ENCODE measurements at regions not wholly inside any gene's neighbourhood (a gene's known extent, or its start where the extent isn't known, plus 50 kb on each side); places are given as distances from the start of the nearest gene placed in this dataset.
A peak's percentile ranks its signal among the peaks of the same experiment; 100 is the strongest.

DNA sequence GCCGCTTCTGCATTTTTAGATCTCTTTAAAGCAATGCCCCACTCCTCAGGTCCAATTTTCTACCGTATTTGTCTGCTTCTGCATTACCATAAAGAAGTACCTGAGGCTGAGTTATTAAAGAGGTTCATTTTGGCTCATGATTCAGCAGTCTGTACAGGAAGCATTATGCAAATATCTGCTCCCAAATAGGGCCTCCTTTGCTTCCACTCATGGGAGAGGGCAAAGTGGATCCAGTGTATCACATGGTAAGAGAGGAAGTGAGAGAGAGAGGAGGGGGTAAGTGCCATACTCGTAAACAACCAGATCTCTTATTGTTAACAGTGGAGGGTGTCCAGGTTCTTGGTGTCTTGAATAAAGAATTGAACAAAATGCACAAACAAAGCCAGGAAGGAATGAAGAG is 316.1 kb upstream of the SEL1L start:
- peak; percentile 52 for DNase-seq

- DNase-seq = no peak
These were observed 321.4 kb upstream of the SEL1L start for GRCh38 chr14:81855007-81855406.

GRCh38 chr14:81859046-81859445 is 325.4 kb upstream of the SEL1L start:
- no peak for DNase-seq

GRCh38 chr14:81868172-81868571 is 334.5 kb upstream of the SEL1L start:
- no peak for DNase-seq

- DNase-seq = no peak
These were observed 338.1 kb upstream of the SEL1L start for GRCh38 chr14:81871706-81872105.

DNA sequence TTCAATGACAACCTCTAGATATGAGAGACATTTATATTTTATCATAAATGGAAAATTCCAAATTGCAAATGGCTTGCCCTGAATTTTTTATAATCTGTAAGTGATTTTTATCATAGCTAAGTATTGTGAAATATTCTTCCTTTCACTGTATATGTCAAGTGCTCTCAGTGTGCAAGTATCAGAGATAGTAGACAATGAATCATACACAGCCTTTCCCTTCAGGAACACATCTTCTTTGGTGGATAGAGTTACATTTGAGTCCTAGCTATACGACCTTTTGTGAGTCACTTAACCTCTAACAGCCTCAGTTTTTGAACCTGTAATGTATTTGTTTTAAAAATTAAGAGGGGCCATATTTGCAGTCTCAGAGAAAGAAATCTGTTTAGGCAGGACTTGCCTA is 350.7 kb upstream of the SEL1L start:
- no peak for DNase-seq

DNA sequence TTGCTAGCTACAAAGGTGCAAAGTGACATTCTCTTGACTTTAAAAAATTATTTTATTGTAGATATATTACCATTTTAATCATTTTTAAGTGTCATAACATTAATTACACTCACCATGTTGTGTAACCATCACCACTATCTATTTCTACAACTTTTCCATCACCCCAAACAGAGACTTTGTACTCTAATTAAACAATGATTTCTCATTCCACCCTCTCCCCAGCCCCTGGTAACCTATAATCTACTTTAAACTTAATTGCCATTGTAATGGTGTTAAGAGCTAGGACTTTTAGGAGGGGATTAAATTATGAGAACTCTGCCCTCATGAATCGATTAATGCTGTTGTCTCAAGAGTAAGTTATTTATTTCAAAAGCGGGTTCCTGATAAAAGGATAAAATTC is 352.9 kb upstream of the SEL1L start:
- DNase-seq = no peak

DNA sequence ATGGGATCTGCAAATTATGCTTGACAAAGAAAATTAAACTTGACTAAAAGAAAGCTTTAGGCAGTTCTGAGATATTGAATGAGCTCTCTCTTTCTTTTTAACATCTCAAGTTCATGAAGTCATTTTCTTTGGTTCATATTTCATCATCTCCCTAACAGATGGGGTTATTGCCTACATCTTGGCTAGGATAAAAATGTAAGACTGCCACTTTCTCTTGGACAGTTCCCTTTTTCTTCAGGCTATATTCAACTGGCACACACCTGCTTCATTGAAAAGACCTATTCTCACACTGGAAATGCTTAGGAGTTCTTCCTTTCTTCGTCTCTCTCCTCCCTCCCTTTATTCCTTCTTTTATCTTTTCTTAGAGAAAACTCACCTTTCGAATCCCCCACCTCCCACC is 355.9 kb upstream of the SEL1L start:
- no peak for DNase-seq

GRCh38 chr14:81890020-81890419 is 356.4 kb upstream of the SEL1L start:
- no peak for DNase-seq

- DNase-seq = no peak
These were observed 369.8 kb upstream of the SEL1L start for GRCh38 chr14:81903477-81903876.

DNA sequence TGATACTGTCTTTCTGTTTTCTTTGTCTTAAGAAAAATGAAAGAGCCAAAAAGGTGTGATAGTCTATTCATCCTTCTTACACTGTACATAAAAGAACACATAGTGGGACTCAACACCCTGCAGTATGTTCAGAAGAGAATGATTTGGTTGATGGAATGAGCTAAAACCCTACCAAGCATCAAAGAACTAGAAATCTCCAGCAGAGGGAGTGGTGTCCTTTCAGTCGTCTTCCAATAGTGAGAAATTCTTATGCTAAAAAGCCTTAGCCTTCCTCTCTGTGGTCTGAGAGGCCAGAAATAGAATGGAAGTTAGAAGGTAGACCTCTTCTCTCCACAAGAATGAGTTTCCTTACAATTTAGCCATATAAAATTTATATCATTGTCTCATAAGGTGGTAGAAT is 393.4 kb upstream of the SEL1L start:
- DNase-seq = no peak

- no peak for DNase-seq
These were observed 398.2 kb upstream of the SEL1L start for GRCh38 chr14:81931828-81932227.

GRCh38 chr14:81936348-81936747 is 402.7 kb upstream of the SEL1L start:
- no peak for DNase-seq

- no peak for DNase-seq
These were observed 403.2 kb upstream of the SEL1L start for GRCh38 chr14:81936902-81937301.

DNA sequence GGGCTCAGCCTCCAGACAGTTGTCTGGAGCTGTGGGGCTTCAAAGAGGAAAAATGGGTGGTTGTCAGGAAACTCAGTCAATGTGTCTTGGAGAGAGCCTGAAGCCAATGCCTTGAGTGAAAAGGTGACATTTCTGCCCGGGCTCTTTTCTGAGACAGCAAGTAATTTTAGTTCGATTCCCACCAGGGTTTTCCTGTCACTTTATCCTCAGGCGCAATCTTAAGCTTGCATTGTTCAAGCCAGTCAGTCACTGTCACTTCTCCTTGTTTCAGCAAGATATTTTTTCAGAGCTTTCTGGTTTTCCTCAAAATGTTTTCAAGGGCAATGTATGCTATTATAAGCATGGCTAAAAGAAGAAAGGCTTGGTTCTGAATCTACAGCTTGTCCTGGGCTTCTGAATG is 404.7 kb upstream of the SEL1L start:
- DNase-seq = no peak

DNA sequence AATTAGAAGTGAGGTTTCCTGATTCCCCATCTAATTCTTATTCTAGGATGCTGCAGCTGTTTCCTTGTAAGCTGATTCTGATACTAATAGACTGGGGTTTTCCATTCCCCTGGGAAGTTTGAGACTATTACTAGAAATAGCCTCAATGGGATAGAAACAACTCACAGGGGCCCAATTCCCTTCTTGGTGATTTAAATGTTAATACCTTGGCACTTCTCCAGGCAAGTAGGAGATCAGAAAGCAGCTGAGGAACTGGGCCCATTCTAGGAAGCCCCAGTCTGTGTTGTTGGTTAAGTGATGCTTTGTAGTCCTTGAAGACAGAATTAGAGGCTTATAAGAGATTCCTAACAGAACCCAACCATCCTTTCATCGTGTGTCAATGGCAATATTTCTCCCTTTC is 407.0 kb upstream of the SEL1L start:
- no peak for DNase-seq

DNA sequence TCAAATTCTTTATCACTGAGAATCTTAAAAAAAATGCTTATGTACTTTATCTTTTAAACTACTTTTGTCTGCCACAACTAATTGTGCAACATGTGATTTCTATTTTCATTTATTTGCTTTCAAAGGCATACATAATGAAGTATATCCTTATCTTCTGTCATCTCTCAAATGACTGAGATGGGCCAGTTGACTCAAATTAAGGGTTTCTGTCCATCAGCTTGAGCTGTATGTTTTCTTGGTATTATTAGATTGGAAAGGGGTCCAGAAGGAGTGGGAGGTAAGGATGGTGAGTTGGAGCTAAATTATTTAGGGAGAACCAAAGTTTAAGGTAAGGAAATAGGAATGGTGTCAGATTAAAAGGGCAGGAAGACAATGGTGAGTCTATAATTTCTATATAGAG is 408.4 kb upstream of the SEL1L start:
- no peak for DNase-seq

GRCh38 chr14:81946375-81946774 is 412.7 kb upstream of the SEL1L start:
- DNase-seq = no peak

- no peak for DNase-seq
These were observed 413.5 kb upstream of the SEL1L start for GRCh38 chr14:81946834-81947798.

- no peak for DNase-seq
These were observed 419.3 kb upstream of the SEL1L start for GRCh38 chr14:81952917-81953316.

GRCh38 chr14:81953419-81953818 is 419.8 kb upstream of the SEL1L start:
- DNase-seq = no peak

DNA sequence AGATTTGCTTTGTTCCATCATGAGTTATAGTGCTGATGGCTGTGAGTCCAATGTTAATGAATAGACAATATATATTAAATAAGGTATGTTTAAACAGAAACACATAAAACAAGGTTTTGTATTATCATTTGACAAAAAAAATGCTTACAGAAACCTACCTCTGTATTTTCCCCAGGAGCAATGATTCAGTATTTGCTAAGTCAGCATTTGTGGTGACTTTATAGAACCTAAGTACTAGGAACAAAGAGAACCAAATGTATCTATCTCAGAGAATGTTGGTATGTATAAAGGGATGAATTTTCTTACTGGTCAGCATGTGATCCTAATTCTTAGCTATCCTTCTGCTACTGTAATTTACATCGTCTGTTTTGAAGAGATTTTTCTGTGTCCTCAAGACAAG is 421.5 kb upstream of the SEL1L start:
- no peak for DNase-seq

- DNase-seq = no peak
These were observed 427.1 kb upstream of the SEL1L start for GRCh38 chr14:81960781-81961180.

DNA sequence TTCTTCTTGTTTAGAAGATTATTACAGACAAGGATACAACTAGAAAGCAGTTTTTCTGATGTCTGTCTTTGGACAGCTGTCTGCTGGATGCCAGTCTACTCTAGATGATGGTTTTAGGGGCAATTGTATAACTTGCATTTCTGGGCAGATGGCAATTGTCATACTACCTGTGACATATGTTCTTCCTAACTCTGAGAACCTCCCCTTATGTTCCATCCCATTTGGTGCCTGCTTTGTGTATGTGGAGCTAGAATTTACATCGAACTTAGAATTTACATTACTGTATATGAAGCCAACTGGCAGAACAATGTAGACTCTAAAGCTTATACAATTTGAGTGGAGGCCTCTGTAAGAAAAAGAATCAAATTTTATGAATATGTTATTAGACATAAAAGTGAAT is 430.2 kb upstream of the SEL1L start:
- no peak for DNase-seq

DNA sequence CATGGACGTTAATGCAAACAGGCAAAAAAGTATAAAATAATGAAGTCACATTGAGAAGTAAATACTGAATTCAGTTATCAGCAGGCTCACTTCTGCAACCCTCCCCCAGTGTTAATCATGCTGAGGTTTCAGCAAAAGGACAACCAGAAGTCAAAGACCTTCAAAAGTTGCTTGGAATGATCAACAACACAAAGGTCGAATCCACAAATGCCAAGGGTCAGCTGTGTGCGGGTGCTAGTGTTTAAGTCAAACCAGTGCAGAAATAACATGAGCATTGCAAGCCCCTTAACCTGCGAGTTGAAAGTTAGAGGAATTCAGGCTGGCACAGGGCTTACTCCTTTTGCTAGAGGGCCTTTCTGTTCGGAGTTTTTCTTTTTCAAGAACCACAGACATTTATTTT is 436.7 kb upstream of the SEL1L start:
- no peak for DNase-seq
